VCaP (cell line): ENCODE measurements at regions not wholly inside any gene's neighbourhood (a gene's known extent, or its start where the extent isn't known, plus 50 kb on each side); places are given as distances from the start of the nearest gene placed in this dataset.

Source experiments
- H3K27ac ChIP-seq: fragments of 450-650 bp; 2 replicates; pipeline ENCODE4 v1.5.1; 2017
- TF ChIP-seq, protein P1 (sequence below): fragments of 450-650 bp; conservative IDR thresholded peaks from 2 replicates; pipeline ENCODE4 v1.5.1; 2017; ENCODE audit warnings: mild to moderate bottlenecking, moderate library complexity

DNA sequence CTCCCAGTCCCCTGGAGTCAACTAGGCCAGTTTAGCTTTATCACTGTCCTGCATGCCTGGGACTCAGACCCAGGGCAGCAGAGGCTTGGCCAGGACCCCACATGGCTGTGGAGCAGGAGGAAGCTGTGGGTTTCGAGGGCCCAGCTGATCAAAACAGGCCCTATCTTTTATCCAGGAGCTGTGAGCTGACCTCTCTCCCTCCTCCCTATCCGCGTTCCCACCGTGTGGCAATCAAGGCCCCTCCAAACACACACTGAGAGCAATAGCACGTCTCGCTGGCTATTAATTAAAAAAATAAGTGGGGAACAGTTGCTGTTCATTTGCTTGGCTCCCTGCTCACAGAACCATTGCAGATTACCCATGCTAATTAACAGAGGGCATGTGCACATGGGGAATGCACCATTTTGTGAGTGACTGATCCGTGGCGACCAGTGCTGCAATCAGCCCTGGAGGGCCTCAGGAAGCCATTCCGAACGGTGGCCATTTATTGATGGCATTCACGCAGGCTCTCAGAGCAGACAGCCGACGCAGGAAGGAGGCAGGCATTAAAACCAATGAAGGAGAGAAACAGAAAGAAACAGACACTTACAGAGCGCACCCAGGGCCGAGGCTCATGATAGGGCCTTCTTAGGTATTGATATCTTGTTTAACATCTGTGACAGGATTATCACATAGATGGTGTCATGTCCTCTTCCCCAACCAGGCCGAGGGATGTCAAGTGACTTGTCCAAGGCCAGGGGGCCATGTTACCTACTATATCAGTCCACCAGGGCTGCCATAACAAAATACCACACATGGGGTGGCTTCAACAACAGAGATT lies 157.1 kb downstream of the KATNIP start:
- TF ChIP-seq, protein P1, sequence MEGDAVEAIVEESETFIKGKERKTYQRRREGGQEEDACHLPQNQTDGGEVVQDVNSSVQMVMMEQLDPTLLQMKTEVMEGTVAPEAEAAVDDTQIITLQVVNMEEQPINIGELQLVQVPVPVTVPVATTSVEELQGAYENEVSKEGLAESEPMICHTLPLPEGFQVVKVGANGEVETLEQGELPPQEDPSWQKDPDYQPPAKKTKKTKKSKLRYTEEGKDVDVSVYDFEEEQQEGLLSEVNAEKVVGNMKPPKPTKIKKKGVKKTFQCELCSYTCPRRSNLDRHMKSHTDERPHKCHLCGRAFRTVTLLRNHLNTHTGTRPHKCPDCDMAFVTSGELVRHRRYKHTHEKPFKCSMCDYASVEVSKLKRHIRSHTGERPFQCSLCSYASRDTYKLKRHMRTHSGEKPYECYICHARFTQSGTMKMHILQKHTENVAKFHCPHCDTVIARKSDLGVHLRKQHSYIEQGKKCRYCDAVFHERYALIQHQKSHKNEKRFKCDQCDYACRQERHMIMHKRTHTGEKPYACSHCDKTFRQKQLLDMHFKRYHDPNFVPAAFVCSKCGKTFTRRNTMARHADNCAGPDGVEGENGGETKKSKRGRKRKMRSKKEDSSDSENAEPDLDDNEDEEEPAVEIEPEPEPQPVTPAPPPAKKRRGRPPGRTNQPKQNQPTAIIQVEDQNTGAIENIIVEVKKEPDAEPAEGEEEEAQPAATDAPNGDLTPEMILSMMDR, result no peak
- H3K27ac ChIP-seq, result no peak overlapping the region

DNA sequence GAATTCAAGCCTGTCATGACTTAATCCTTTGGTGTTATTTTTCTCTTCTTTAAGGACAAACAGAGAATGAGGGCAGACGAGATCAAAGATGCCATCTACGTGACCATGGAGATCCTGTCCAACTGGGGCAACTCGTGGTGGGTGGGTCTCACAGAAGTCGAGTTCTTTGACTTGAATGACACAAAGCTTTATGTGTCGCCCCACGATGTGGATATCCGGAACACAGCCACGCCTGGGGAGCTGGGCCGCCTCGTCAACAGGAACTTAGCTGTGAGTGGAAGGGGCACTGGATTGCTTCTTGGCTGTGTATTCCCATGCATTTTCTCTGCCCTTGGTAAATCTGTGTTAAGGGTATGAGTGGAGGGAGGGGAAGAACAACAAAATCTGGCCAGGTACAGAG lies 158.7 kb downstream of the KATNIP start:
- no peak overlapping the region for H3K27ac ChIP-seq
- TF ChIP-seq, protein P1, result no peak

DNA sequence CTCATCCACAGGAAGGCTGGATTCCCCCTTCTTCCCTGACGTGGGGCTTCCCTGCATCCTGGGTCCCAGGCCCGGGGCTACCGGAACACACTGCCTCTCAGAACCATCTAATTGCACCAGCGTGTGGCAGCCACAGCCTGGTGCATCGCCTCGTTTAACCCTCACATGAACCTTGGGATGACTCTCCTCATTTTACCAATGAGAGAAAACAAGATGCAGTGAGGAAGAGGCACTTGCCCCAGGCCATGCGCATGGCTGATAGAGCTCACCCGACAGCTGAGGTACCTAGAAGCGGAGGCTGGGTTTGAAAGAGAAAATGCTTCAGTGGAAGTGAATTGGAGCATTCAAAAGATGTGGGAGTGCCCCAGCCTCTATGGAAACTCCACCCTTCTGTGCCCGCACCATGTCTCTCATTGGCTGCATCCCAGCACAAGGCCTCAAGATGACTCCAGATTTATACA lies 162.3 kb downstream of the KATNIP start:
- H3K27ac ChIP-seq, result no peak overlapping the region
- TF ChIP-seq, protein P1, result no peak

DNA sequence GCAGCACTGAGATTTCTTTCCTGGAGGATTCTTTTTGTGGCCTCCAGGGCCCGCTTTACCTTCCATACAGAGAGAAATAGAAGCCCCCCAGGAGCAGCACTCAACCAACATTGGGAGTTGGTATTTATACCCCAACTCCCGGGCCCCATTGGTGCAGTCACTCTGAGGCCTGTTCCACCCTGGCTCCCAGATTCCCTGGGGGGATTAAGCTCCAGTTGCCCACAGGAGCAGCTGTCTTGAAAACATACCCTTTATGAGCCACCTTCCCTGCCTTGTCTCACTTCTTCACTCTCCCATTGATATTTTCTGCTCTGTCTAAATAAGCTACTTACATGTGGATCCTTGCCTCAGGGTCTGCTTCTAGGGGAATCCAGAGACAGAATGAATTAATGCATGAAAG lies 167.8 kb downstream of the KATNIP start:
- H3K27ac ChIP-seq, result no peak overlapping the region
- TF ChIP-seq, protein P1, result no peak

DNA sequence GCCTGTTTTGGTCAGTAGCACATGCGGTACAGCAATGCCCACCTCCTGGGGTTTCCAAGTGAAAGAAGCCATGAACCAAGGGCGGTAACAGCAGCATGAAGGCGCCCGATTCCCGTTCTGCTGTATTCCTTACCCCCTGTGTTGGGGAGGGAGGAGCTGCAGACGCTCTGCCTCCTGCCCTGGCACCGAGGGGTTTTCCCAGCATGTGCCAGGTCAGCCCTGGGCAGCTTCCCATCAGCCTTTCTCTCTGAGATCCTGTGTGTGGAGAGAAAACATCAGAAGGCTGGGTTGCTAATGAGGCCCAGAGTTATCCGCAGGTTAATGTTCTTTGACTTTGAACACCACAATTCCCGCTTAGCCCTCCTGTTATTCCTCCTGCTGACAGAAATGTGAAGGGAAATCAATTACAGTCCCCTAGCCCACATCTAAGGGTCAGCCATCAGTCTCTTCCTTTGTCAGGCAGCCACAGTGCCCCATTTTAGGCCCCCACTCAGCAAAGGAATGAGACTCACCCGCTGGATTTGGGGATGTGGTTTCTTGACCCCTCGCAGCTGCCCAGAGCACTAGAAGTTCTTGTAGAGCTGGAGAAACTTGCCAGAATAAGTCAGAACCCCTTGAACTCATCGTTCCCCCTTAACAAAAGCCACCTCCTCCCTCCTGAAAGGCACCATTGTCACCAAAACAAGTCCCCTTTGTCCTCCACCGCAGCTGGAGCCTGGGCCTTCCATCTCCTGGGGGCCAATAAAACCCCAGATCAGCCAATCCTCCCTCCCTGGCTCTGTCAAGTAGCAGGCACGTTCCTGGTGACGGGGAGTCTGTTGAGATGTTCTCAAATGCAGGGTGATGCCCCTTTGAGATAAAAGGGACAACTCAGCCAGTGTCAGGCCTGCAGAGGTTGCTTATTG lies 168.5 kb downstream of the KATNIP start:
- H3K27ac ChIP-seq, result no peak overlapping the region
- TF ChIP-seq, protein P1, result no peak

DNA sequence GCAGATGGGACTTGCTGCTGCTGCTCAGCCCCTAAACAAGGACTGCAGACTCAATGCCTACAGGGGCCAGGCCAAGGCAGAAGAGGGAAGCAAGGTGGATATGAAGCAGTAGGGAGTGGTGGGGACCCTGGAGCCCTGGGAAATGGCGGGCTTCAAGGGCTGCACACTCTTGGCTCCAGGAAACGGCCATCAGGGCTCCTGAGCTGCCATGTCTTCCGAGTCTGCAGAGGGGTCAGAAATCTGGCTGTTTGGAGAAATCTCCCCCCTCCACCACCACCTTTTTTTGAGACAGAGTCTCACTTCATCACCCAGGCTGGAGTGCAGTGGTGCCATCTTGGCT lies 169.1 kb downstream of the KATNIP start:
- TF ChIP-seq, protein P1, result no peak
- no peak overlapping the region for H3K27ac ChIP-seq
